ENCODE measurements at regions not wholly inside any gene's neighbourhood (a gene's known extent, or its start where the extent isn't known, plus 50 kb on each side); places are given as distances from the start of the nearest gene placed in this dataset.

DNA sequence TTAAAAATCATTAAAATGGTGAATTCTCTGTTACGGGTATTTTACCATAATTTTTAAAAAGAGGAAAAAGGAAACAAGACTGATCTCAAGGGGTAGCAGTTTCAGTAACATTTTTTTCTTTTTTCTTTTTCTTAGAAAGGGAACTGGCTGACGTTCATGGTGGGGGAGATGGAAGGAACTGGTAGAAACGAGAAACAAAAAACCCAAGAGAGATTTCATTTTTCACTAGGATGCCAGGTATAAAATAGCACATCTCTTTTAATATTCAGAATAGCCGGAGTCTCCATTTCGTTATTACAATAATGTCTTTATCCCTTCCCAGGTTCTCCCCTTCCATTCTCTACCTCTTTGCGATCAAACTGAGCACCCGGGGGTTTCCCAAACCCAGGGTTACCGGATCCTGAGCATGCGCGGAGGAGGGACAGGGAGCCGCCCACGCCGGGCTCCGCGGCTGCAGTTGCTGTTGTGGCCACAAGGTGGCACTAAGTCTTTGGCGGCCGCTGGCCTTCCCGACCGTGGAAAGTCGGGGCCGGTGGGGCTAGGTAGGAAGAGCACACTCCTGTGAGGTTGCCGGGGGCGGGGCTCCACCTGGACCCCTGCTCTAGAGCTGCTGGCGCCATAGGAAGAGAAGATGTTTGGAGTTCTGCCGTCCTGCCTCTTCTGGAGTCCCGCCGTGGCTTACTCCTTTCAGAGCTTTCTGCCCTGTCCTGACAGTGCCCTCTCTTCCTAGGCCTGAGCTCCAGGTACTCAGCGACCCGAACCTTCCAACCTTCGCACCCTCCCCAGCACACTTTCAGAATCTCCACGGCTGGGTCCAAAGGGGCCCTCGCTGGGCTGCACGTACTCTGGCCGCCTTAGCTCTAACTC is 146.8 kb downstream of the SH3BGRL2 start:
- Histone ChIP-seq H3K9ac (ENCODE audit: extremely low read depth, insufficient read length, low read length) (no peak overlapping the region), H2BK5ac (ENCODE audit: insufficient read length, low read length) (no peak overlapping the region), H3K27me3 (ENCODE audit: insufficient read depth, low read length) (no peaks in the 10 kb centered on the region), H2AFZ (ENCODE audit: low read length) (peak overlapping the region; percentile 60), H3K9me3 (ENCODE audit: control insufficient read depth, low read depth, low read length) (no peaks in the 10 kb centered on the region), H3K4me1 (ENCODE audit: insufficient read depth, low read length) (no peaks in the 10 kb centered on the region), H4K5ac (ENCODE audit: insufficient read length, low read depth, low read length) (no peak overlapping the region), H3K18ac (ENCODE audit: insufficient read length, low read depth, low read length) (no peak overlapping the region), H2BK12ac (ENCODE audit: insufficient read length, low read depth, low read length) (no peak overlapping the region), H3K79me2 (ENCODE audit: insufficient read depth, low read length) (no peaks in the 10 kb centered on the region), H3K79me1 (ENCODE audit: insufficient read depth, low read depth, low read length, poor library complexity, severe bottlenecking) (no peaks in the 10 kb centered on the region), H3K56ac (ENCODE audit: insufficient read length, low read depth, low read length) (no peak overlapping the region), H3T11ph (ENCODE audit: low read length) (no peak overlapping the region), H3K23ac (ENCODE audit: insufficient read length, low read depth, low read length) (no peak overlapping the region), H4K91ac (ENCODE audit: insufficient read length, low read depth, low read length) (no peak overlapping the region), H3K23me2 (ENCODE audit: insufficient read length, low read depth, low read length, poor library complexity, severe bottlenecking) (no peaks in the 10 kb centered on the region), H4K8ac (replicated peaks; ENCODE audit: insufficient read length, low read depth, low read length) (no peak overlapping the region), H3K14ac (ENCODE audit: insufficient read depth, low read length) (no peak overlapping the region), H2BK15ac (ENCODE audit: low read depth, low read length) (no peak overlapping the region), H3K4ac (ENCODE audit: low read depth, low read length) (no peak overlapping the region), H2AK5ac (ENCODE audit: insufficient read length, low read length) (no peak overlapping the region), H3K4me2 (ENCODE audit: insufficient read depth, insufficient read length, low read length) (no peak overlapping the region), H4K20me1 (ENCODE audit: control insufficient read depth, insufficient read depth, insufficient read length) (no peaks in the 10 kb centered on the region), H2BK20ac (ENCODE audit: low read depth, low read length, poor library complexity, severe bottlenecking) (no peak overlapping the region), H2BK120ac (ENCODE audit: low read depth, low read length, poor library complexity, severe bottlenecking) (no peak overlapping the region), H3K27ac (ENCODE audit: insufficient read length, low read depth, low read length) (no peak overlapping the region)
- peak overlapping the region; percentile 11 to 56; a peak in 4 of 5 replicates for H3K4me3 Mint-ChIP-seq
- peaks cover 4% of the 10 kb centered on the region for H3K27me3 Mint-ChIP-seq (ENCODE audit: low read depth)
- peaks cover 6 to 7% of the 10 kb centered on the region in 2 experiments for H3K4me1 Mint-ChIP-seq
- no peaks in the 10 kb centered on the region; a peak in 1 of 7 replicates for H3K36me3 Mint-ChIP-seq (ENCODE audit: insufficient read depth in 1 of 3, low read depth in 3 of 3)
- TF ChIP-seq, protein P1, sequence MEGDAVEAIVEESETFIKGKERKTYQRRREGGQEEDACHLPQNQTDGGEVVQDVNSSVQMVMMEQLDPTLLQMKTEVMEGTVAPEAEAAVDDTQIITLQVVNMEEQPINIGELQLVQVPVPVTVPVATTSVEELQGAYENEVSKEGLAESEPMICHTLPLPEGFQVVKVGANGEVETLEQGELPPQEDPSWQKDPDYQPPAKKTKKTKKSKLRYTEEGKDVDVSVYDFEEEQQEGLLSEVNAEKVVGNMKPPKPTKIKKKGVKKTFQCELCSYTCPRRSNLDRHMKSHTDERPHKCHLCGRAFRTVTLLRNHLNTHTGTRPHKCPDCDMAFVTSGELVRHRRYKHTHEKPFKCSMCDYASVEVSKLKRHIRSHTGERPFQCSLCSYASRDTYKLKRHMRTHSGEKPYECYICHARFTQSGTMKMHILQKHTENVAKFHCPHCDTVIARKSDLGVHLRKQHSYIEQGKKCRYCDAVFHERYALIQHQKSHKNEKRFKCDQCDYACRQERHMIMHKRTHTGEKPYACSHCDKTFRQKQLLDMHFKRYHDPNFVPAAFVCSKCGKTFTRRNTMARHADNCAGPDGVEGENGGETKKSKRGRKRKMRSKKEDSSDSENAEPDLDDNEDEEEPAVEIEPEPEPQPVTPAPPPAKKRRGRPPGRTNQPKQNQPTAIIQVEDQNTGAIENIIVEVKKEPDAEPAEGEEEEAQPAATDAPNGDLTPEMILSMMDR (conservative IDR thresholded peaks at IDR 0.05) = peak; percentile 99
- no peak overlapping the region for H3K27ac Mint-ChIP-seq
- peak; percentile 92 for DNase-seq
- H3K9me3 Mint-ChIP-seq = no peaks in the 10 kb centered on the region
- WGBS (ENCODE audit: extremely low coverage, insufficient read length, low lambda C conversion rate) = no CpG with 5 or more reads among the region's 34 CpGs

All from H9 (cell line).